ENCODE measurements at regions not wholly inside any gene's neighbourhood (a gene's known extent, or its start where the extent isn't known, plus 50 kb on each side); places are given as distances from the start of the nearest gene placed in this dataset.

- Histone ChIP-seq H3K27ac (no peak overlapping the region), H3K36me3 (replicated peaks) (no peaks in the 10 kb centered on the region), H3K4me3 (ENCODE audit: low read depth, low read length) (no peak overlapping the region), H3K27me3 (replicated peaks) (no peaks in the 10 kb centered on the region)
- in situ Hi-C loops (cut with HindIII; ENCODE audit: low pct_ligation_motif_present, low sequenced_read_pairs) = no loop called here
- no peak for TF ChIP-seq CTCF (IDR thresholded peaks at IDR 0.05; ENCODE audit: low read depth, low read length, missing control alignments)
- no peak for DNase-seq
Measured at GRCh38 chr6:49269190-49269589, 193.9 kb downstream of the MMUT start.

GRCh38 chr6:49264909-49265308, 198.1 kb downstream of the MMUT start:
- H3K36me3 ChIP-seq (replicated peaks) = no peaks in the 10 kb centered on the region
- no peak for DNase-seq
- no peak for TF ChIP-seq CTCF (IDR thresholded peaks at IDR 0.05; ENCODE audit: low read depth, low read length, missing control alignments)

GRCh38 chr6:49264496-49264895, 198.6 kb downstream of the MMUT start:
- Histone ChIP-seq H3K36me3 (replicated peaks) (no peaks in the 10 kb centered on the region), H3K27ac (no peak overlapping the region), H3K27me3 (replicated peaks) (no peaks in the 10 kb centered on the region), H3K4me3 (ENCODE audit: low read depth, low read length) (no peak overlapping the region)
- DNase-seq = no peak
- in situ Hi-C loops (cut with HindIII; ENCODE audit: low pct_ligation_motif_present, low sequenced_read_pairs) = no loop called here
- TF ChIP-seq CTCF (IDR thresholded peaks at IDR 0.05; ENCODE audit: low read depth, low read length, missing control alignments) = no peak

More at GRCh38 chr6:49264909-49265308, 198.1 kb downstream of the MMUT start:
- Histone ChIP-seq H3K4me3 (ENCODE audit: low read depth, low read length) (no peak overlapping the region), H3K27ac (no peak overlapping the region), H3K27me3 (replicated peaks) (no peaks in the 10 kb centered on the region)
- in situ Hi-C loops (cut with HindIII; ENCODE audit: low pct_ligation_motif_present, low sequenced_read_pairs) = no loop called here

- Histone ChIP-seq H3K4me3 (ENCODE audit: low read depth, low read length) (no peak overlapping the region), H3K36me3 (replicated peaks) (no peaks in the 10 kb centered on the region), H3K27ac (no peak overlapping the region), H3K27me3 (replicated peaks) (no peaks in the 10 kb centered on the region)
- in situ Hi-C loops (cut with HindIII; ENCODE audit: low pct_ligation_motif_present, low sequenced_read_pairs) = no loop called here
- TF ChIP-seq CTCF (IDR thresholded peaks at IDR 0.05; ENCODE audit: low read depth, low read length, missing control alignments) = no peak
- DNase-seq = no peak
Measured at GRCh38 chr6:49257549-49257948, 205.5 kb downstream of the MMUT start.

GRCh38 chr6:49255335-49255734, 207.7 kb downstream of the MMUT start:
- H3K27ac ChIP-seq = no peak overlapping the region
- no peak for DNase-seq
- no peak for TF ChIP-seq CTCF (IDR thresholded peaks at IDR 0.05; ENCODE audit: low read depth, low read length, missing control alignments)
- H3K36me3 ChIP-seq (replicated peaks) = no peaks in the 10 kb centered on the region
- in situ Hi-C loops (cut with HindIII; ENCODE audit: low pct_ligation_motif_present, low sequenced_read_pairs) = no loop called here
- no peaks in the 10 kb centered on the region for H3K27me3 ChIP-seq (replicated peaks)
- no peak overlapping the region for H3K4me3 ChIP-seq (ENCODE audit: low read depth, low read length)

- no peak for DNase-seq
- H3K27ac ChIP-seq = no peak overlapping the region
- H3K27me3 ChIP-seq (replicated peaks) = no peaks in the 10 kb centered on the region
- H3K36me3 ChIP-seq (replicated peaks) = no peaks in the 10 kb centered on the region
- TF ChIP-seq CTCF (IDR thresholded peaks at IDR 0.05; ENCODE audit: low read depth, low read length, missing control alignments) = no peak
- in situ Hi-C loops (cut with HindIII; ENCODE audit: low pct_ligation_motif_present, low sequenced_read_pairs) = no loop called here
- no peak overlapping the region for H3K4me3 ChIP-seq (ENCODE audit: low read depth, low read length)
Measured at GRCh38 chr6:49252901-49253300, 210.2 kb downstream of the MMUT start.
